GM12878 (cell line): ENCODE measurements at regions not wholly inside any gene's neighbourhood (a gene's known extent, or its start where the extent isn't known, plus 50 kb on each side); places are given as distances from the start of the nearest gene placed in this dataset.

ENCODE experiments used
- ATAC-seq: fragments of 200-7000 bp; cut with Tn5 transposase; 3 replicates; pipeline ENCODE4 v1.9.1; 2020; ENCODE audit warnings: mild to moderate bottlenecking, moderate library complexity
- BruUV-seq: library from RNA; stranded (reverse); fragments of 400-500 nt; replicated peaks from 2 replicates; lab custom pipeline; 2021; lab: Mats Ljungman, UMichigan
- CTCF ChIA-PET: fragments of 300-600 bp; sonication (Branson Sonifier 250); formaldehyde crosslinking; extraction: SDS; loops from one replicate; lab custom pipeline; 2021; ENCODE audit warnings: inconsistent platforms; lab: Yijun Ruan, JAX
- POLR2A ChIA-PET: fragments of 350-600 bp; formaldehyde crosslinking; extraction: SDS; loops from one replicate; lab custom pipeline; 2021; ENCODE audit warnings: inconsistent platforms; lab: Charles Lee
- RAD21 ChIA-PET: fragments of 300-600 bp; sonication (Branson Sonifier 250); formaldehyde crosslinking; loops from one replicate; lab custom pipeline; 2023; ENCODE audit warnings: antibody characterized with exemption; ENCODE audit not compliant: unreplicated experiment; lab: Charles Lee
- SMC1A ChIA-PET: fragments of 300-600 bp; sonication (Branson Sonifier 250); formaldehyde crosslinking; loops from one replicate; lab custom pipeline; 2023; ENCODE audit not compliant: unreplicated experiment, uncharacterized antibody; lab: Charles Lee
- DNase-seq: peaks from one replicate; pipeline ENCODE4 v3.0.0-alpha.2; 2011; ENCODE audit warnings: low read depth, low spot score
- FAIRE-seq: peaks from 3 replicates; lab custom pipeline; 2011; peaks lifted over from hg19 to GRCh38; lab: Jason Lieb, UNC
- H2AFZ ChIP-seq: 2 replicates; pipeline ENCODE4 v1.6.0; 2011; ENCODE audit warnings: low read depth, low read length, control low read depth; ENCODE audit not compliant: control insufficient read depth
- H3K27ac ChIP-seq: 2 replicates; pipeline ENCODE4 v1.5.1; 2011; ENCODE audit warnings: control low read depth; ENCODE audit not compliant: control insufficient read depth, insufficient read depth
- H3K27me3 ChIP-seq, 2 experiments: replicated peaks in 1 of 2; 2 replicates each; pipeline versions ENCODE4 v1.6.0 to v1.6.1; 2011; ENCODE audit warnings: low read length in 1 of 2; ENCODE audit not compliant: control insufficient read depth in 2 of 2, insufficient read depth in 2 of 2
- H3K36me3 ChIP-seq, 2 experiments: 2 replicates each; pipeline ENCODE4 v1.5.1; 2011; ENCODE audit warnings: low read length in 1 of 2; ENCODE audit not compliant: control insufficient read depth in 2 of 2, insufficient read depth in 2 of 2
- H3K4me1 ChIP-seq: 2 replicates; pipeline ENCODE4 v1.6.1; 2011; ENCODE audit warnings: mild to moderate bottlenecking, low read length, moderate library complexity, mixed read lengths; ENCODE audit not compliant: control insufficient read depth, insufficient read depth
- H3K4me2 ChIP-seq: 2 replicates; pipeline ENCODE4 v1.6.0; 2011; ENCODE audit warnings: control low read depth; ENCODE audit not compliant: control insufficient read depth, insufficient read depth
- H3K4me3 ChIP-seq: fragments of 200-600 bp; sonication (generic); 2 replicates; pipeline ENCODE4 v1.5.1; 2016
- H3K79me2 ChIP-seq: 2 replicates; pipeline ENCODE4 v1.6.0; 2011; ENCODE audit warnings: low read length; ENCODE audit not compliant: control insufficient read depth, insufficient read depth
- H3K9ac ChIP-seq: 2 replicates; pipeline ENCODE4 v1.8.0; 2011; ENCODE audit warnings: low read length, control low read depth, mixed read lengths; ENCODE audit not compliant: control insufficient read depth, insufficient read depth
- H3K9me3 ChIP-seq: replicated peaks from 3 replicates; pipeline ENCODE4 v1.5.1; 2011; ENCODE audit warnings: mild to moderate bottlenecking, low read length; ENCODE audit not compliant: control insufficient read depth, insufficient read depth
- H4K20me1 ChIP-seq: 2 replicates; pipeline ENCODE4 v1.6.0; 2011; ENCODE audit not compliant: control insufficient read depth, insufficient read depth
- BRCA1 ChIP-seq: IDR thresholded peaks from 2 replicates; pipeline ENCODE4 v1.6.1; 2011; ENCODE audit warnings: low read depth, low read length, improper control_type of control experiment
- CUX1 ChIP-seq: IDR thresholded peaks from 2 replicates; pipeline ENCODE4 v1.6.1; 2012; ENCODE audit warnings: improper control_type of control experiment, low read depth, low read length; ENCODE audit not compliant: insufficient replicate concordance
- NBN ChIP-seq: fragments of 450-650 bp; IDR thresholded peaks from 2 replicates; pipeline ENCODE4 v1.6.1; 2016
- RAD51 ChIP-seq: fragments of 450-650 bp; IDR thresholded peaks from 2 replicates; pipeline ENCODE4 v1.6.1; 2016; ENCODE audit warnings: moderate library complexity, mild to moderate bottlenecking, inconsistent platforms
- RB1 ChIP-seq: fragments of 450-650 bp; formaldehyde crosslinking; IDR thresholded peaks from 2 replicates; pipeline ENCODE4 v1.6.1; 2017; ENCODE audit warnings: mild to moderate bottlenecking, borderline replicate concordance
- RCOR1 ChIP-seq: conservative IDR thresholded peaks from 2 replicates; pipeline ENCODE4 v1.6.1; 2012; ENCODE audit warnings: low read depth, low read length, improper control_type of control experiment
- SIX5 ChIP-seq: IDR thresholded peaks from 2 replicates; pipeline ENCODE4 v1.6.1; 2011; ENCODE audit warnings: mild to moderate bottlenecking, low read depth, low read length, moderate library complexity; ENCODE audit not compliant: severe bottlenecking
- SKIL ChIP-seq: fragments of 450-650 bp; IDR thresholded peaks from 2 replicates; pipeline ENCODE4 v1.6.1; 2017; ENCODE audit warnings: mild to moderate bottlenecking, low read depth, inconsistent platforms; ENCODE audit not compliant: poor library complexity, severe bottlenecking
- SREBF1 ChIP-seq: IDR thresholded peaks from 2 replicates; pipeline ENCODE4 v1.6.1; 2012; ENCODE audit warnings: mild to moderate bottlenecking, low read length
- TARDBP ChIP-seq: IDR thresholded peaks from 2 replicates; pipeline ENCODE4 v1.6.1; 2016; ENCODE audit warnings: borderline replicate concordance
- TCF12 ChIP-seq: IDR thresholded peaks from 2 replicates; pipeline ENCODE4 v1.6.1; 2011; ENCODE audit warnings: low read depth, mild to moderate bottlenecking, low read length
- ZNF217 ChIP-seq: fragments of 450-650 bp; IDR thresholded peaks from 2 replicates; pipeline ENCODE4 v1.6.1; 2017; ENCODE audit warnings: antibody characterized with exemption, mild to moderate bottlenecking
- whole genome bisulfite sequencing: methylation state at CpG from one replicate; pipeline ENCODE4 v1.1.6; 2016; ENCODE audit warnings: low lambda C conversion rate; ENCODE audit not compliant: insufficient replicate concordance, insufficient coverage; ENCODE audit errors: missing lambda C conversion rate; 5-methylcytosine and 5-hydroxymethylcytosine counted together
- in situ Hi-C: fragments of 300-500 bp; cut with MboI; formaldehyde crosslinking; loops from 9 replicates; pipeline ENCODE4 v1.14.3; 2018; ENCODE audit warnings: mixed read lengths
- intact Hi-C: fragments of 100-400 bp; cut with micrococcal nuclease; formaldehyde crosslinking; loops from one replicate; pipeline ENCODE4 v1.14.2; 2022; ENCODE audit not compliant: unreplicated experiment

GRCh38 chrX:45445745-45446412 is 245.2 kb upstream of the DIPK2B start:
- in situ Hi-C loops = no loop called here
- intact Hi-C loops = no loop called here

GRCh38 chrX:45437186-45437585 is 236.5 kb upstream of the DIPK2B start:
- ChIA-PET RAD21 (interaction anchor here (0.9 kb wide), 1 partner anchor 78 kb away, joined by 3 read pairs; no protein-coding TSS in a partner anchor), SMC1A (interaction anchor here (0.6 kb wide), 1 partner anchor 49 kb away, joined by 3 read pairs; no protein-coding TSS in a partner anchor), POLR2A (no interaction called here), CTCF (no interaction called here)
- H2AFZ ChIP-seq = no peak overlapping the region
- no peaks in the 10 kb centered on the region for H4K20me1 ChIP-seq
- DNase-seq = no peak
- WGBS = 3% methylated on average over 2 of the region's 2 CpGs
- H3K36me3 ChIP-seq = no peaks in the 10 kb centered on the region
- intact Hi-C loops (no loop called here), in situ Hi-C loops (no loop called here)
- TF ChIP-seq SREBF1 = no peak
- TF ChIP-seq ZNF217 = no peak
- TF ChIP-seq BRCA1 = no peak
- TF ChIP-seq TCF12 = no peak
- no peak for TF ChIP-seq RB1
- TF ChIP-seq SKIL = no peak
- TF ChIP-seq CUX1 = no peak
- no peak for TF ChIP-seq RAD51
- no peak for TF ChIP-seq RCOR1
- no peak for TF ChIP-seq NBN
- no peak overlapping the region for H3K9ac ChIP-seq
- no peak overlapping the region for H3K4me2 ChIP-seq
- no peak for FAIRE-seq
- H3K4me1 ChIP-seq = no peaks in the 10 kb centered on the region
- H3K27ac ChIP-seq = no peak overlapping the region
- ATAC-seq = no peak
- no peaks in the 10 kb centered on the region for H3K9me3 ChIP-seq
- no TSS peak for BruUV-seq
- no peak overlapping the region for H3K4me3 ChIP-seq
- no peaks in the 10 kb centered on the region for H3K27me3 ChIP-seq
- no peaks in the 10 kb centered on the region for H3K79me2 ChIP-seq

More at GRCh38 chrX:45445745-45446412, 245.2 kb upstream of the DIPK2B start:
- Histone ChIP-seq H3K36me3 (no peaks in the 10 kb centered on the region), H3K4me3 (no peak overlapping the region), H3K27me3 (no peaks in the 10 kb centered on the region), H3K4me1 (no peaks in the 10 kb centered on the region), H3K4me2 (no peak overlapping the region), H2AFZ (no peak overlapping the region), H3K27ac (no peak overlapping the region), H3K79me2 (no peaks in the 10 kb centered on the region), H3K9ac (no peak overlapping the region), H4K20me1 (no peaks in the 10 kb centered on the region), H3K9me3 (no peaks in the 10 kb centered on the region)
- SMC1A ChIA-PET = no interaction called here
- DNase-seq = no peak
- RAD21 ChIA-PET = no interaction called here
- TF ChIP-seq SIX5 = no peak
- TF ChIP-seq TARDBP = no peak
- FAIRE-seq = no peak
- CTCF ChIA-PET = no interaction called here
- no peak; the same call in 2 of the 3 replicates for ATAC-seq
- POLR2A ChIA-PET = interaction anchor here (0.6 kb wide), 1 partner anchor 132 kb away, joined by 3 read pairs; no protein-coding TSS in a partner anchor
- no TSS peak for BruUV-seq
- WGBS = 26% methylated on average over 2 of the region's 2 CpGs
